Peyer's patch (tissue), 4 donors: ENCODE measurements at regions not wholly inside any gene's neighbourhood (a gene's known extent, or its start where the extent isn't known, plus 50 kb on each side); places are given as distances from the start of the nearest gene placed in this dataset.

Experiments
- DNase-seq, 3 donors: peaks; one replicate each; pipeline ENCODE4 v3.0.0-alpha.2; 2017 to 2019
- H3K27ac ChIP-seq, 4 donors: fragments of 200-600 bp; sonication (generic); one replicate each; pipeline ENCODE4 v1.5.1; 2016 to 2019
- H3K27me3 ChIP-seq, 2 donors: fragments of 200-600 bp; sonication (generic); one replicate each; pipeline ENCODE4 v1.5.1; 2019
- H3K36me3 ChIP-seq, 3 donors: fragments of 200-600 bp; sonication (generic); one replicate each; pipeline ENCODE4 v1.5.1; 2016 to 2019
- H3K4me1 ChIP-seq, 4 donors: fragments of 200-600 bp; sonication (generic); one replicate each; pipeline ENCODE4 v1.5.1; 2016 to 2019
- H3K4me3 ChIP-seq, 4 donors: fragments of 200-600 bp; sonication (generic); 1 replicate in 3 of 4; 2 replicates in 1 of 4; pipeline ENCODE4 v1.5.1; 2016 to 2019; ENCODE audit warnings: mild to moderate bottlenecking in 1 of 4
- H3K9me3 ChIP-seq, 4 donors: fragments of 200-600 bp; sonication (generic); one replicate each; pipeline ENCODE4 v1.5.1; 2016 to 2019; ENCODE audit warnings: mild to moderate bottlenecking in 1 of 4
- POLR2A ChIP-seq, 2 donors: fragments of 450-650 bp; IDR thresholded peaks; one replicate each; pipeline ENCODE4 v1.5.1; 2017; ENCODE audit warnings: antibody characterized with exemption in 2 of 2, mild to moderate bottlenecking in 2 of 2, moderate library complexity in 2 of 2
- TF ChIP-seq, protein P1 (sequence below), 6 experiments: fragments of 450-650 bp in 4 of 6; fragments of 200-600 bp in 2 of 6; sonication (generic) in 1 of 6; IDR thresholded peaks; one replicate each; pipeline ENCODE4 v1.5.1; 2017 to 2019; ENCODE audit warnings: antibody characterized with exemption in 6 of 6, mild to moderate bottlenecking in 3 of 6, moderate library complexity in 1 of 6

- no peak for TF ChIP-seq POLR2A (IDR thresholded peaks at IDR 0.05)
- TF ChIP-seq, protein P1, sequence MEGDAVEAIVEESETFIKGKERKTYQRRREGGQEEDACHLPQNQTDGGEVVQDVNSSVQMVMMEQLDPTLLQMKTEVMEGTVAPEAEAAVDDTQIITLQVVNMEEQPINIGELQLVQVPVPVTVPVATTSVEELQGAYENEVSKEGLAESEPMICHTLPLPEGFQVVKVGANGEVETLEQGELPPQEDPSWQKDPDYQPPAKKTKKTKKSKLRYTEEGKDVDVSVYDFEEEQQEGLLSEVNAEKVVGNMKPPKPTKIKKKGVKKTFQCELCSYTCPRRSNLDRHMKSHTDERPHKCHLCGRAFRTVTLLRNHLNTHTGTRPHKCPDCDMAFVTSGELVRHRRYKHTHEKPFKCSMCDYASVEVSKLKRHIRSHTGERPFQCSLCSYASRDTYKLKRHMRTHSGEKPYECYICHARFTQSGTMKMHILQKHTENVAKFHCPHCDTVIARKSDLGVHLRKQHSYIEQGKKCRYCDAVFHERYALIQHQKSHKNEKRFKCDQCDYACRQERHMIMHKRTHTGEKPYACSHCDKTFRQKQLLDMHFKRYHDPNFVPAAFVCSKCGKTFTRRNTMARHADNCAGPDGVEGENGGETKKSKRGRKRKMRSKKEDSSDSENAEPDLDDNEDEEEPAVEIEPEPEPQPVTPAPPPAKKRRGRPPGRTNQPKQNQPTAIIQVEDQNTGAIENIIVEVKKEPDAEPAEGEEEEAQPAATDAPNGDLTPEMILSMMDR (IDR thresholded peaks at IDR 0.05) = no peak
- Histone ChIP-seq H3K4me1 (no peaks in the 10 kb centered on the region), H3K4me3 (no peak overlapping the region), H3K27me3 (no peaks in the 10 kb centered on the region), H3K36me3 (no peaks in the 10 kb centered on the region), H3K9me3 (no peaks in the 10 kb centered on the region), H3K27ac (no peak overlapping the region)
- DNase-seq = no peak
Observed at GRCh38 chr3:168442502-168442901, 346.8 kb upstream of the GOLIM4 start.

- Histone ChIP-seq H3K4me1 (no peaks in the 10 kb centered on the region), H3K27me3 (no peaks in the 10 kb centered on the region), H3K36me3 (no peaks in the 10 kb centered on the region), H3K4me3 (no peak overlapping the region), H3K9me3 (no peaks in the 10 kb centered on the region), H3K27ac (no peak overlapping the region)
- TF ChIP-seq, protein P1 (IDR thresholded peaks at IDR 0.05) = no peak
- no peak for TF ChIP-seq POLR2A (IDR thresholded peaks at IDR 0.05)
- no peak for DNase-seq
Observed at GRCh38 chr3:168436245-168436724, 340.6 kb upstream of the GOLIM4 start.

- Histone ChIP-seq H3K4me1 (no peaks in the 10 kb centered on the region), H3K36me3 (no peaks in the 10 kb centered on the region), H3K4me3 (no peak overlapping the region), H3K27ac (no peak overlapping the region), H3K27me3 (no peaks in the 10 kb centered on the region), H3K9me3 (no peaks in the 10 kb centered on the region)
- TF ChIP-seq POLR2A (IDR thresholded peaks at IDR 0.05) = no peak
- TF ChIP-seq, protein P1 (IDR thresholded peaks at IDR 0.05) = no peak
- DNase-seq = no peak
Observed at GRCh38 chr3:168431491-168431890, 335.8 kb upstream of the GOLIM4 start.

DNA sequence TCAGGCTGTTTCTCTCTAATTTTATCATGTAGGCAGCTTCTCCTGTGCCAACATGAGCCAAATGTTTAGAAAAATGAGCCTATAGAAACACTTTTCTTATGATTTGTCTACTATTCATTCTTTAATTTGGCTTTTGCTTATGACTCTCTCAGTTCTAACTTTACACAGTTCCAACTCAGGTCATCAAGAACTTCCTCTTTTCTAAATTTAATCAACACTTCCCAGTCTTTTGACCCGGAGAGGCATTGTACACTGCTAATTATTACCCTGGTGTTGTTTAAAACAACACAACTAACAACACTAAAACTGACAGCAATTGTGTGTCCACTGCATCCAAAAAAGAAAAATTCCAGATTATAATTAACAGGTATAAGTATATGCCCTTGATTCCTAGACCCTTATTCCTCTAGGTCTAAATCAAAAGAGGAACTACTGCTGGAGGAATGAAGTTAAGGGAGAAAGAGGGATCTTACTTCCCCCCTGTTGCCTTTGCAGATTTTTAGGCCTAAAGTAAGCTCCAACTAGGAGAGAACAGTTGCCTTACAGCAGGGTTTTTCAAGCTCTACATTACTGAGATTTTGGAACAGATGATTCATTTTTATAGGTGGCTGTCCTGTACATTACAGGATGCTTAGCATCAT lies 332.2 kb upstream of the GOLIM4 start:
- DNase-seq = no peak
- no peak overlapping the region for H3K4me3 ChIP-seq
- no peak overlapping the region for H3K27ac ChIP-seq
- H3K9me3 ChIP-seq = no peaks in the 10 kb centered on the region
- no peak for TF ChIP-seq POLR2A (IDR thresholded peaks at IDR 0.05)
- TF ChIP-seq, protein P1 (IDR thresholded peaks at IDR 0.05) = no peak
- H3K36me3 ChIP-seq = no peaks in the 10 kb centered on the region
- H3K27me3 ChIP-seq = no peaks in the 10 kb centered on the region
- H3K4me1 ChIP-seq = no peaks in the 10 kb centered on the region

GRCh38 chr3:168427156-168427555 lies 331.4 kb upstream of the GOLIM4 start:
- H3K27ac ChIP-seq = no peak overlapping the region
- no peaks in the 10 kb centered on the region for H3K9me3 ChIP-seq
- no peaks in the 10 kb centered on the region for H3K36me3 ChIP-seq
- no peaks in the 10 kb centered on the region for H3K4me1 ChIP-seq
- no peaks in the 10 kb centered on the region for H3K27me3 ChIP-seq
- TF ChIP-seq POLR2A (IDR thresholded peaks at IDR 0.05) = no peak
- TF ChIP-seq, protein P1 (IDR thresholded peaks at IDR 0.05) = no peak
- no peak overlapping the region for H3K4me3 ChIP-seq
- no peak for DNase-seq
